GM23338 (cell line): ENCODE measurements at regions not wholly inside any gene's neighbourhood (a gene's known extent, or its start where the extent isn't known, plus 50 kb on each side); places are given as distances from the start of the nearest gene placed in this dataset.

Experiments used
- ATAC-seq: fragments of 200-7000 bp; cut with Tn5 transposase; 3 replicates; pipeline ENCODE4 v1.9.1; 2020
- DNase-seq: peaks from one replicate; pipeline ENCODE4 v3.0.0-alpha.2; 2015; ENCODE audit warnings: low spot score
- H2AFZ ChIP-seq: fragments of 200-600 bp; sonication (generic); 2 replicates; pipeline ENCODE4 v1.8.0; 2016; ENCODE audit warnings: antibody characterized with exemption, mild to moderate bottlenecking, moderate library complexity
- H3F3A ChIP-seq: fragments of 200-600 bp; sonication (generic); replicated peaks from 2 replicates; pipeline ENCODE4 v1.8.0; 2017; ENCODE audit warnings: antibody characterized with exemption, mixed run types, low read depth
- H3K27ac ChIP-seq: fragments of 200-600 bp; sonication (generic); 2 replicates; pipeline ENCODE4 v1.6.1; 2016; ENCODE audit warnings: low read depth
- H3K27me3 ChIP-seq: fragments of 200-600 bp; sonication (generic); 2 replicates; pipeline ENCODE4 v1.8.0; 2016; ENCODE audit warnings: mild to moderate bottlenecking, mixed run types, moderate library complexity; ENCODE audit not compliant: insufficient read depth
- H3K36me3 ChIP-seq: fragments of 200-600 bp; sonication (generic); 2 replicates; pipeline ENCODE4 v1.8.0; 2016; ENCODE audit warnings: mild to moderate bottlenecking; ENCODE audit not compliant: insufficient read depth
- H3K4me1 ChIP-seq: fragments of 200-600 bp; sonication (generic); 2 replicates; pipeline ENCODE4 v1.8.0; 2016; ENCODE audit warnings: mild to moderate bottlenecking, moderate library complexity; ENCODE audit not compliant: insufficient read depth
- H3K4me2 ChIP-seq: fragments of 200-600 bp; sonication (generic); 2 replicates; pipeline ENCODE4 v1.7.1; 2017; ENCODE audit warnings: mixed run types
- H3K4me3 ChIP-seq: fragments of 200-600 bp; sonication (generic); 2 replicates; pipeline ENCODE4 v1.6.1; 2016; ENCODE audit warnings: mixed run types
- H3K79me2 ChIP-seq: fragments of 200-600 bp; sonication (generic); replicated peaks from 2 replicates; pipeline ENCODE4 v1.8.0; 2017; ENCODE audit warnings: mild to moderate bottlenecking; ENCODE audit not compliant: insufficient read depth
- H3K9me2 ChIP-seq: fragments of 200-600 bp; sonication (generic); 2 replicates; pipeline ENCODE4 v1.8.0; 2017; ENCODE audit not compliant: insufficient read depth
- H4K20me1 ChIP-seq: fragments of 200-600 bp; sonication (generic); replicated peaks from 2 replicates; pipeline ENCODE4 v1.8.0; 2017; ENCODE audit warnings: mild to moderate bottlenecking; ENCODE audit not compliant: insufficient read depth
- H3K27ac Mint-ChIP-seq: 2 replicates; pipeline ENCODE4 v1.8.0; 2020; ENCODE audit warnings: inconsistent platforms, mild to moderate bottlenecking, moderate library complexity, mixed read lengths
- H3K27me3 Mint-ChIP-seq: 3 replicates; pipeline ENCODE4 v1.8.0; 2022; ENCODE audit warnings: low read depth, mild to moderate bottlenecking, moderate library complexity, mixed read lengths, inconsistent platforms; ENCODE audit not compliant: insufficient read depth, poor library complexity
- H3K36me3 Mint-ChIP-seq: 3 replicates; pipeline ENCODE4 v1.8.0; 2021; ENCODE audit warnings: low read depth, mild to moderate bottlenecking, inconsistent platforms, moderate library complexity, mixed read lengths
- H3K4me1 Mint-ChIP-seq: 3 replicates; pipeline ENCODE4 v1.8.0; 2020; ENCODE audit warnings: mild to moderate bottlenecking, inconsistent platforms, mixed read lengths
- H3K4me3 Mint-ChIP-seq: 3 replicates; pipeline ENCODE4 v1.8.0; 2021; ENCODE audit warnings: moderate library complexity, mild to moderate bottlenecking, inconsistent platforms, mixed read lengths
- H3K9me3 Mint-ChIP-seq: 3 replicates; pipeline ENCODE4 v1.8.0; 2020; ENCODE audit warnings: moderate library complexity, mild to moderate bottlenecking, inconsistent platforms, mixed read lengths
- EZH2 ChIP-seq: fragments of 200-600 bp; sonication (generic); IDR thresholded peaks from one replicate; pipeline ENCODE4 v1.8.0; 2017; ENCODE audit warnings: antibody characterized with exemption, mild to moderate bottlenecking, low read depth; ENCODE audit not compliant: unreplicated experiment
- TF ChIP-seq, protein P1 (sequence below): fragments of 250-450 bp; sonication (Bioruptor Pico); IDR thresholded peaks from 2 replicates; pipeline ENCODE4 v1.5.0; 2020; ENCODE audit warnings: mild to moderate bottlenecking, moderate library complexity
- TF ChIP-seq, protein P2 (sequence below): IDR thresholded peaks from one replicate; pipeline ENCODE4 v1.6.1; 2018; ENCODE audit warnings: antibody characterized with exemption; ENCODE audit not compliant: unreplicated experiment

DNA sequence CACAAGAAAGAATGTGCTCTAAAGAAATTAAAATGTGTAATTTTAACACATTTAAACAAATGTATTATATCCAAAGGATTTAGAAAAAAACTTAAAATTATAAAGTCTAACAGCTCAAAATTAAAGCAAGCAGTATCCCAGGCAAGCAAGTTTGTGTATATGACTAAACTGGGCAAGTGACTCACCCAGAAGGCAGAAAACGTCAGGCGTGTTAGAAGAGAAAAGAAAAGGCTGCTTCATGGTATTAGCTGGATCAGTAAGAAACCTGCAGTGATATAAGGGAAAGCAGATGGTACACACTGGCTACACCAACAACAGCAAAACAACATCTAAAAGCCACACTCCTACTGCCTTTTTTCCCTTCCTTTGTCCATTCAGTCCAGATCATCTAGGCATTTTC lies 250.6 kb upstream of the NDST3 start (continued):
- TF ChIP-seq, protein P1, sequence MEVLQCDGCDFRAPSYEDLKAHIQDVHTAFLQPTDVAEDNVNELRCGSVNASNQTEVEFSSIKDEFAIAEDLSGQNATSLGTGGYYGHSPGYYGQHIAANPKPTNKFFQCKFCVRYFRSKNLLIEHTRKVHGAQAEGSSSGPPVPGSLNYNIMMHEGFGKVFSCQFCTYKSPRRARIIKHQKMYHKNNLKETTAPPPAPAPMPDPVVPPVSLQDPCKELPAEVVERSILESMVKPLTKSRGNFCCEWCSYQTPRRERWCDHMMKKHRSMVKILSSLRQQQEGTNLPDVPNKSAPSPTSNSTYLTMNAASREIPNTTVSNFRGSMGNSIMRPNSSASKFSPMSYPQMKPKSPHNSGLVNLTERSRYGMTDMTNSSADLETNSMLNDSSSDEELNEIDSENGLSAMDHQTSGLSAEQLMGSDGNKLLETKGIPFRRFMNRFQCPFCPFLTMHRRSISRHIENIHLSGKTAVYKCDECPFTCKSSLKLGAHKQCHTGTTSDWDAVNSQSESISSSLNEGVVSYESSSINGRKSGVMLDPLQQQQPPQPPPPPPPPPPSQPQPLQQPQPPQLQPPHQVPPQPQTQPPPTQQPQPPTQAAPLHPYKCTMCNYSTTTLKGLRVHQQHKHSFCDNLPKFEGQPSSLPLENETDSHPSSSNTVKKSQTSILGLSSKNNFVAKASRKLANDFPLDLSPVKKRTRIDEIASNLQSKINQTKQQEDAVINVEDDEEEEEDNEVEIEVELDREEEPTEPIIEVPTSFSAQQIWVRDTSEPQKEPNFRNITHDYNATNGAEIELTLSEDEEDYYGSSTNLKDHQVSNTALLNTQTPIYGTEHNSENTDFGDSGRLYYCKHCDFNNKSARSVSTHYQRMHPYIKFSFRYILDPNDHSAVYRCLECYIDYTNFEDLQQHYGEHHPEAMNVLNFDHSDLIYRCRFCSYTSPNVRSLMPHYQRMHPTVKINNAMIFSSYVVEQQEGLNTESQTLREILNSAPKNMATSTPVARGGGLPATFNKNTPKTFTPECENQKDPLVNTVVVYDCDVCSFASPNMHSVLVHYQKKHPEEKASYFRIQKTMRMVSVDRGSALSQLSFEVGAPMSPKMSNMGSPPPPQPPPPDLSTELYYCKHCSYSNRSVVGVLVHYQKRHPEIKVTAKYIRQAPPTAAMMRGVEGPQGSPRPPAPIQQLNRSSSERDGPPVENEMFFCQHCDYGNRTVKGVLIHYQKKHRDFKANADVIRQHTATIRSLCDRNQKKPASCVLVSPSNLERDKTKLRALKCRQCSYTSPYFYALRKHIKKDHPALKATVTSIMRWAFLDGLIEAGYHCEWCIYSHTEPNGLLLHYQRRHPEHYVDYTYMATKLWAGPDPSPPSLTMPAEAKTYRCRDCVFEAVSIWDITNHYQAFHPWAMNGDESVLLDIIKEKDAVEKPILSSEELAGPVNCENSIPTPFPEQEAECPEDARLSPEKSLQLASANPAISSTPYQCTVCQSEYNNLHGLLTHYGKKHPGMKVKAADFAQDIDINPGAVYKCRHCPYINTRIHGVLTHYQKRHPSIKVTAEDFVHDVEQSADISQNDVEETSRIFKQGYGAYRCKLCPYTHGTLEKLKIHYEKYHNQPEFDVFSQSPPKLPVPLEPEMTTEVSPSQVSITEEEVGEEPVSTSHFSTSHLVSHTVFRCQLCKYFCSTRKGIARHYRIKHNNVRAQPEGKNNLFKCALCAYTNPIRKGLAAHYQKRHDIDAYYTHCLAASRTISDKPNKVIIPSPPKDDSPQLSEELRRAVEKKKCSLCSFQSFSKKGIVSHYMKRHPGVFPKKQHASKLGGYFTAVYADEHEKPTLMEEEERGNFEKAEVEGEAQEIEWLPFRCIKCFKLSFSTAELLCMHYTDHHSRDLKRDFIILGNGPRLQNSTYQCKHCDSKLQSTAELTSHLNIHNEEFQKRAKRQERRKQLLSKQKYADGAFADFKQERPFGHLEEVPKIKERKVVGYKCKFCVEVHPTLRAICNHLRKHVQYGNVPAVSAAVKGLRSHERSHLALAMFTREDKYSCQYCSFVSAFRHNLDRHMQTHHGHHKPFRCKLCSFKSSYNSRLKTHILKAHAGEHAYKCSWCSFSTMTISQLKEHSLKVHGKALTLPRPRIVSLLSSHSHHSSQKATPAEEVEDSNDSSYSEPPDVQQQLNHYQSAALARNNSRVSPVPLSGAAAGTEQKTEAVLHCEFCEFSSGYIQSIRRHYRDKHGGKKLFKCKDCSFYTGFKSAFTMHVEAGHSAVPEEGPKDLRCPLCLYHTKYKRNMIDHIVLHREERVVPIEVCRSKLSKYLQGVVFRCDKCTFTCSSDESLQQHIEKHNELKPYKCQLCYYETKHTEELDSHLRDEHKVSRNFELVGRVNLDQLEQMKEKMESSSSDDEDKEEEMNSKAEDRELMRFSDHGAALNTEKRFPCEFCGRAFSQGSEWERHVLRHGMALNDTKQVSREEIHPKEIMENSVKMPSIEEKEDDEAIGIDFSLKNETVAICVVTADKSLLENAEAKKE (CRISPR knock-in tag), result no peak
- TF ChIP-seq EZH2, result no peak

DNA sequence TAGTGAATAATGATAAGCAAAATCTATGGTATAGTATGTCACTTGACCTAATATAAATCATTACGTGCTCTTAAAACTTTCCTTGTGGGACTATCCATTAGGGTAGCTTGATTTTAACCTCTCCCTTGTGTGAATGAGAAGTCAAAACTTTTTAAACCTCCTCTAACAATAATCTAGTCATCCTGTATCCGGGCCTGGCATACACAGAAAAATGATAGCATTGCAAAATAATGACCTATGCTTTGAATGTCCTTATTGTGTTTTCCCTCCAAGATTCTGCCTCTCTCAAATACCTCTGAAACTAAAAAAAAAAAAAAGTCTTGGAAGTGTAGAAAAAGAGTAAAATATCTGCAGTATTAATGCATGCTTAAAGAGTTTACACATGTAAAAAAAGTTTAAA lies 250.0 kb upstream of the NDST3 start:
- no peak overlapping the region for H2AFZ ChIP-seq
- Mint-ChIP-seq H3K4me1 (peaks cover 2% of the 10 kb centered on the region; the same call in 1 of the 3 replicates), H3K4me3 (no peak overlapping the region), H3K27me3 (no peaks in the 10 kb centered on the region), H3K27ac (no peak overlapping the region), H3K36me3 (no peaks in the 10 kb centered on the region), H3K9me3 (no peaks in the 10 kb centered on the region)
- H3K4me3 ChIP-seq, result no peak overlapping the region
- H3K9me2 ChIP-seq, result no peaks in the 10 kb centered on the region
- H3K4me1 ChIP-seq, result no peaks in the 10 kb centered on the region
- TF ChIP-seq, protein P2, sequence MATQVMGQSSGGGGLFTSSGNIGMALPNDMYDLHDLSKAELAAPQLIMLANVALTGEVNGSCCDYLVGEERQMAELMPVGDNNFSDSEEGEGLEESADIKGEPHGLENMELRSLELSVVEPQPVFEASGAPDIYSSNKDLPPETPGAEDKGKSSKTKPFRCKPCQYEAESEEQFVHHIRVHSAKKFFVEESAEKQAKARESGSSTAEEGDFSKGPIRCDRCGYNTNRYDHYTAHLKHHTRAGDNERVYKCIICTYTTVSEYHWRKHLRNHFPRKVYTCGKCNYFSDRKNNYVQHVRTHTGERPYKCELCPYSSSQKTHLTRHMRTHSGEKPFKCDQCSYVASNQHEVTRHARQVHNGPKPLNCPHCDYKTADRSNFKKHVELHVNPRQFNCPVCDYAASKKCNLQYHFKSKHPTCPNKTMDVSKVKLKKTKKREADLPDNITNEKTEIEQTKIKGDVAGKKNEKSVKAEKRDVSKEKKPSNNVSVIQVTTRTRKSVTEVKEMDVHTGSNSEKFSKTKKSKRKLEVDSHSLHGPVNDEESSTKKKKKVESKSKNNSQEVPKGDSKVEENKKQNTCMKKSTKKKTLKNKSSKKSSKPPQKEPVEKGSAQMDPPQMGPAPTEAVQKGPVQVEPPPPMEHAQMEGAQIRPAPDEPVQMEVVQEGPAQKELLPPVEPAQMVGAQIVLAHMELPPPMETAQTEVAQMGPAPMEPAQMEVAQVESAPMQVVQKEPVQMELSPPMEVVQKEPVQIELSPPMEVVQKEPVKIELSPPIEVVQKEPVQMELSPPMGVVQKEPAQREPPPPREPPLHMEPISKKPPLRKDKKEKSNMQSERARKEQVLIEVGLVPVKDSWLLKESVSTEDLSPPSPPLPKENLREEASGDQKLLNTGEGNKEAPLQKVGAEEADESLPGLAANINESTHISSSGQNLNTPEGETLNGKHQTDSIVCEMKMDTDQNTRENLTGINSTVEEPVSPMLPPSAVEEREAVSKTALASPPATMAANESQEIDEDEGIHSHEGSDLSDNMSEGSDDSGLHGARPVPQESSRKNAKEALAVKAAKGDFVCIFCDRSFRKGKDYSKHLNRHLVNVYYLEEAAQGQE, result no peak
- H4K20me1 ChIP-seq, result no peaks in the 10 kb centered on the region
- no peaks in the 10 kb centered on the region for H3F3A ChIP-seq
- H3K27ac ChIP-seq, result no peak overlapping the region
- no peak for ATAC-seq
- H3K79me2 ChIP-seq, result no peaks in the 10 kb centered on the region
- no peak overlapping the region for H3K4me2 ChIP-seq
- no peaks in the 10 kb centered on the region for H3K36me3 ChIP-seq
- no peaks in the 10 kb centered on the region for H3K27me3 ChIP-seq
- DNase-seq, result no peak
